Endodermal cell (in vitro differentiated cells): ENCODE measurements at regions not wholly inside any gene's neighbourhood (a gene's known extent, or its start where the extent isn't known, plus 50 kb on each side); places are given as distances from the start of the nearest gene placed in this dataset.

ENCODE experiments used
- DNase-seq: peaks from one replicate; pipeline ENCODE4 v3.0.0-alpha.2; 2017
- H3K27ac ChIP-seq: 2 replicates; pipeline ENCODE4 v1.5.1; 2013; ENCODE audit warnings: mild to moderate bottlenecking, low read depth, low read length, moderate library complexity
- H3K27me3 ChIP-seq: 2 replicates; pipeline ENCODE4 v1.6.1; 2013; ENCODE audit warnings: mild to moderate bottlenecking, low read length, moderate library complexity; ENCODE audit not compliant: insufficient read depth, control insufficient read depth, poor library complexity, severe bottlenecking
- H3K36me3 ChIP-seq: 2 replicates; pipeline ENCODE4 v1.7.0; 2013; ENCODE audit warnings: mild to moderate bottlenecking, low read length, moderate library complexity; ENCODE audit not compliant: control insufficient read depth, insufficient read depth
- H3K4me1 ChIP-seq: one replicate; pipeline ENCODE4 v1.7.0; 2013; ENCODE audit warnings: low read length; ENCODE audit not compliant: control insufficient read depth, insufficient read depth
- H3K4me3 ChIP-seq: 2 replicates; pipeline ENCODE4 v1.5.1; 2013; ENCODE audit warnings: mild to moderate bottlenecking, low read length, moderate library complexity
- H3K9ac ChIP-seq: 2 replicates; pipeline ENCODE4 v1.6.1; 2013; ENCODE audit warnings: mild to moderate bottlenecking, low read length, moderate library complexity; ENCODE audit not compliant: poor library complexity, severe bottlenecking; ENCODE audit errors: extremely low read depth
- H3K9me3 ChIP-seq: 2 replicates; pipeline ENCODE4 v1.6.1; 2013; ENCODE audit warnings: mild to moderate bottlenecking, low read length, moderate library complexity; ENCODE audit not compliant: control insufficient read depth
- H3K27ac Mint-ChIP-seq: 2 replicates; pipeline ENCODE4 v1.8.0; 2020; ENCODE audit warnings: mixed read lengths
- H3K27me3 Mint-ChIP-seq: 2 replicates; pipeline ENCODE4 v1.8.0; 2021; ENCODE audit warnings: mild to moderate bottlenecking, mixed read lengths; ENCODE audit not compliant: insufficient read depth
- H3K36me3 Mint-ChIP-seq: 2 replicates; pipeline ENCODE4 v1.8.0; 2020; ENCODE audit warnings: low read depth, mixed read lengths
- H3K4me1 Mint-ChIP-seq: 2 replicates; pipeline ENCODE4 v1.8.0; 2020; ENCODE audit warnings: mixed read lengths
- H3K4me3 Mint-ChIP-seq: 2 replicates; pipeline ENCODE4 v1.8.0; 2020; ENCODE audit warnings: mild to moderate bottlenecking, moderate library complexity, mixed read lengths
- H3K9me3 Mint-ChIP-seq: 2 replicates; pipeline ENCODE4 v1.8.0; 2020; ENCODE audit warnings: mild to moderate bottlenecking, mixed read lengths
- CTCF ChIP-seq: fragments of 200-600 bp; sonication (generic); conservative IDR thresholded peaks from 2 replicates; pipeline ENCODE4 v1.5.0; 2021; ENCODE audit warnings: antibody characterized with exemption, mild to moderate bottlenecking
- WGBS, 2 experiments: methylation state at CpG; one replicate each; pipeline versions ENCODE4 v1.1.5 to v1.1.7; 2013; ENCODE audit warnings: missing lambda C conversion rate in 2 of 2, mixed read lengths in 1 of 2; ENCODE audit not compliant: insufficient coverage in 1 of 2, insufficient read length in 1 of 2; 5-methylcytosine and 5-hydroxymethylcytosine counted together

- no peaks in the 10 kb centered on the region for H3K9me3 ChIP-seq
- H3K9ac ChIP-seq: no peak overlapping the region
- H3K4me1 Mint-ChIP-seq: peaks cover 20% of the 10 kb centered on the region
- H3K4me3 Mint-ChIP-seq: no peak overlapping the region
- WGBS, 2 experiments: 69 to 90% methylated on average over 3 to 4 of the region's 4 CpGs
- H3K36me3 ChIP-seq: no peaks in the 10 kb centered on the region
- H3K4me1 ChIP-seq: no peaks in the 10 kb centered on the region
- DNase-seq: no peak
- H3K27me3 ChIP-seq: no peaks in the 10 kb centered on the region
- H3K27me3 Mint-ChIP-seq: peaks cover 6% of the 10 kb centered on the region
- no peak overlapping the region for H3K27ac ChIP-seq
- H3K9me3 Mint-ChIP-seq: no peaks in the 10 kb centered on the region
- no peak overlapping the region for H3K27ac Mint-ChIP-seq
- no peak for TF ChIP-seq CTCF
- H3K36me3 Mint-ChIP-seq: no peaks in the 10 kb centered on the region
- no peak overlapping the region for H3K4me3 ChIP-seq
These were observed 120.5 kb downstream of the CCT6B start for GRCh38 chr17:34840750-34841149.

GRCh38 chr17:34837876-34838478, 123.3 kb downstream of the CCT6B start:
- no peak overlapping the region for H3K27ac Mint-ChIP-seq
- Histone ChIP-seq H3K4me3 (no peak overlapping the region), H3K9ac (no peak overlapping the region), H3K9me3 (no peaks in the 10 kb centered on the region), H3K4me1 (no peaks in the 10 kb centered on the region), H3K27ac (no peak overlapping the region), H3K36me3 (no peaks in the 10 kb centered on the region), H3K27me3 (no peaks in the 10 kb centered on the region)
- H3K4me3 Mint-ChIP-seq: no peak overlapping the region
- 88 to 91% methylated on average over 9 to 14 of the region's 14 CpGs for WGBS, 2 experiments
- no peaks in the 10 kb centered on the region for H3K9me3 Mint-ChIP-seq
- H3K4me1 Mint-ChIP-seq: peaks cover 17% of the 10 kb centered on the region
- H3K27me3 Mint-ChIP-seq: peaks cover 4% of the 10 kb centered on the region
- no peak for TF ChIP-seq CTCF
- DNase-seq: no peak
- H3K36me3 Mint-ChIP-seq: no peaks in the 10 kb centered on the region

- H3K9me3 Mint-ChIP-seq: no peaks in the 10 kb centered on the region
- Histone ChIP-seq H3K4me3 (no peak overlapping the region), H3K27me3 (no peaks in the 10 kb centered on the region), H3K4me1 (peaks cover 10% of the 10 kb centered on the region), H3K36me3 (no peaks in the 10 kb centered on the region), H3K27ac (no peak overlapping the region), H3K9ac (no peak overlapping the region), H3K9me3 (no peaks in the 10 kb centered on the region)
- peaks cover 3% of the 10 kb centered on the region for H3K27me3 Mint-ChIP-seq
- no peak overlapping the region for H3K27ac Mint-ChIP-seq
- H3K4me3 Mint-ChIP-seq: no peak overlapping the region
- no peak for TF ChIP-seq CTCF
- no peaks in the 10 kb centered on the region for H3K36me3 Mint-ChIP-seq
- peaks cover 37% of the 10 kb centered on the region for H3K4me1 Mint-ChIP-seq
- no peak for DNase-seq
- WGBS, 2 experiments: 59% methylated on average over 4 of the region's 4 CpGs; no CpG with 5 or more reads in 1 of the 2 experiments
These were observed 128.9 kb downstream of the CCT6B start for GRCh38 chr17:34832376-34832775.
